SK-N-SH treated with all-trans-retinoic acid at 6 μM for 48 hours (cell line): ENCODE measurements at regions not wholly inside any gene's neighbourhood (a gene's known extent, or its start where the extent isn't known, plus 50 kb on each side); places are given as distances from the start of the nearest gene placed in this dataset.
"Not testable (repeated sequence)": the region's sequence is repeated elsewhere in the genome, so short reads cannot be mapped to it uniquely, and the experiment has no call there.

Source experiments
- ATAC-seq: fragments of 200-7000 bp; cut with Tn5 transposase; 3 replicates; pipeline ENCODE4 v1.9.1; 2020; ENCODE audit warnings: mild to moderate bottlenecking, moderate library complexity
- ARNTL ChIP-seq: fragments of 450-650 bp; formaldehyde crosslinking; IDR thresholded peaks from 2 replicates; pipeline ENCODE4 v1.5.0; 2020; ENCODE audit warnings: low read depth, mild to moderate bottlenecking, moderate library complexity, borderline replicate concordance
- BACH2 ChIP-seq: fragments of 250-450 bp; sonication (Bioruptor Pico); IDR thresholded peaks from 2 replicates; pipeline ENCODE4 v1.9.0; 2021; ENCODE audit warnings: mild to moderate bottlenecking, borderline replicate concordance
- CREB5 ChIP-seq: fragments of 250-450 bp; sonication (Bioruptor Pico); IDR thresholded peaks from 2 replicates; pipeline ENCODE4 v1.5.1; 2020; ENCODE audit warnings: low read depth, mild to moderate bottlenecking, moderate library complexity
- CSDC2 ChIP-seq: fragments of 250-450 bp; sonication (Bioruptor Pico); IDR thresholded peaks from 2 replicates; pipeline ENCODE4 v1.5.0; 2020; ENCODE audit warnings: mild to moderate bottlenecking, moderate library complexity
- CSRNP3 ChIP-seq: fragments of 250-450 bp; sonication (Bioruptor Pico); IDR thresholded peaks from 2 replicates; pipeline ENCODE4 v1.5.1; 2021; ENCODE audit warnings: mild to moderate bottlenecking, moderate library complexity
- ESRRG ChIP-seq: fragments of 250-450 bp; sonication (Bioruptor Pico); IDR thresholded peaks from 2 replicates; pipeline ENCODE4 v1.6.1; 2021; ENCODE audit warnings: mild to moderate bottlenecking
- GLIS3 ChIP-seq: fragments of 250-450 bp; sonication (Bioruptor Pico); IDR thresholded peaks from 2 replicates; pipeline ENCODE4 v1.5.0; 2020; ENCODE audit warnings: mild to moderate bottlenecking, moderate library complexity
- ISL1 ChIP-seq: fragments of 250-450 bp; sonication (Bioruptor Pico); IDR thresholded peaks from 2 replicates; pipeline ENCODE4 v2.1.2; 2022; ENCODE audit warnings: mild to moderate bottlenecking, moderate library complexity
- OSR1 ChIP-seq: fragments of 250-450 bp; sonication (Bioruptor Pico); IDR thresholded peaks from 2 replicates; pipeline ENCODE4 v1.8.0; 2022; ENCODE audit warnings: moderate library complexity, mild to moderate bottlenecking, inconsistent platforms
- PPARA ChIP-seq: fragments of 250-450 bp; sonication (Bioruptor Pico); IDR thresholded peaks from 2 replicates; pipeline ENCODE4 v1.5.0; 2020; ENCODE audit warnings: mild to moderate bottlenecking, borderline replicate concordance
- RARB ChIP-seq: fragments of 250-450 bp; sonication (Bioruptor Pico); IDR thresholded peaks from 2 replicates; pipeline ENCODE4 v1.8.0; 2021; ENCODE audit warnings: mild to moderate bottlenecking, moderate library complexity
- SNAI2 ChIP-seq: fragments of 250-450 bp; sonication (Bioruptor Pico); IDR thresholded peaks from 2 replicates; pipeline ENCODE4 v1.5.0; 2020; ENCODE audit warnings: mild to moderate bottlenecking, moderate library complexity
- TCF4 ChIP-seq: fragments of 250-450 bp; sonication (Bioruptor Pico); IDR thresholded peaks from 2 replicates; pipeline ENCODE4 v1.8.0; 2021; ENCODE audit warnings: mild to moderate bottlenecking, moderate library complexity, borderline replicate concordance
- TOX ChIP-seq: fragments of 250-450 bp; sonication (Bioruptor Pico); IDR thresholded peaks from 2 replicates; pipeline ENCODE4 v1.8.0; 2021; ENCODE audit warnings: mild to moderate bottlenecking, moderate library complexity, borderline replicate concordance
- ZFP3 ChIP-seq: fragments of 250-450 bp; sonication (Bioruptor Pico); IDR thresholded peaks from 2 replicates; pipeline ENCODE4 v1.5.0; 2020; ENCODE audit warnings: mild to moderate bottlenecking, moderate library complexity
- ZFP30 ChIP-seq: fragments of 450-650 bp; formaldehyde crosslinking; IDR thresholded peaks from 2 replicates; pipeline ENCODE4 v1.5.0; 2022; ENCODE audit warnings: mild to moderate bottlenecking, moderate library complexity
- ZNF565 ChIP-seq: fragments of 450-650 bp; formaldehyde crosslinking; conservative IDR thresholded peaks from 2 replicates; pipeline ENCODE4 v1.5.0; 2020; ENCODE audit warnings: low read depth, mild to moderate bottlenecking, moderate library complexity
- ZNF70 ChIP-seq: fragments of 450-650 bp; formaldehyde crosslinking; IDR thresholded peaks from 2 replicates; pipeline ENCODE4 v1.5.0; 2020; ENCODE audit warnings: mild to moderate bottlenecking, moderate library complexity
- ZNF8 ChIP-seq: fragments of 450-650 bp; formaldehyde crosslinking; IDR thresholded peaks from 2 replicates; pipeline ENCODE4 v1.5.0; 2020; ENCODE audit warnings: mild to moderate bottlenecking, moderate library complexity
- TF ChIP-seq, protein P1 (sequence below): fragments of 250-450 bp; sonication (Bioruptor Pico); IDR thresholded peaks from 2 replicates; pipeline ENCODE4 v1.5.0; 2020; ENCODE audit warnings: mild to moderate bottlenecking, moderate library complexity
- TF ChIP-seq, protein P2 (sequence below): fragments of 250-450 bp; sonication (Bioruptor Pico); IDR thresholded peaks from 2 replicates; pipeline ENCODE4 v1.8.0; 2021; ENCODE audit warnings: low read depth, mild to moderate bottlenecking, moderate library complexity, borderline replicate concordance

GRCh38 chr19:34085336-34085735, 87.0 kb upstream of the LSM14A start:
- no peak for ATAC-seq
- TF ChIP-seq TCF4 (CRISPR knock-in tag) (no peak), SNAI2 (CRISPR knock-in tag) (no peak)
- TF ChIP-seq, all 23 proteins: peak for 0

- no peak for ATAC-seq
- no peak for TF ChIP-seq CSRNP3 (CRISPR knock-in tag)
- TF ChIP-seq TCF4 (CRISPR knock-in tag) = no peak
- TF ChIP-seq ZNF70 = no peak
These were observed 84.0 kb upstream of the LSM14A start for GRCh38 chr19:34088292-34088691.

DNA sequence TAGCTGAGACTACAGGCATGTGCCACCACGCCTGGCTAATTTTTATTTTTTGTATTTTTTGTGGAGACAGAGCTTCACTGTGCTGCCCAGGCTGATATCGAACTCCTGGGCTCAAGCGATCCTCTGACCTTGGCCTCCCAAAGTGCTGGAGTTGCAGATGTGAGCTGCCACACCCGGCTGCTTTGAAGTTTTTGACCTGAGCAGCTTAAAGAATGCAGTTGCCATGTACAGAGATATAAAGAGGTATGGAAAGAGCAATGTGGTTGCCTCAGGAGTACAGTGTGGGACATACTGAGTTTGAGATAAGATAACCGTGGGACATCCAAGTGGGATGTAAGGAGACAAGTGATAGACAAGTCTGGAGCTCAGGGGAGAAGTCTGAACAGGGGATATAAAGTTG, 82.7 kb upstream of the LSM14A start:
- no peak for ATAC-seq
- TF ChIP-seq ESRRG (no peak), TCF4 (CRISPR knock-in tag) (no peak), ZNF70 (no peak), CSDC2 (CRISPR knock-in tag) (no peak), ISL1 (CRISPR knock-in tag) (no peak), ZNF565 (no peak), ARNTL (no peak), PPARA (CRISPR knock-in tag) (no peak), BACH2 (no peak), ZNF8 (CRISPR knock-in tag) (no peak), ZFP30 (no peak), OSR1 (CRISPR knock-in tag) (no peak), TOX (CRISPR knock-in tag) (no peak), CSRNP3 (CRISPR knock-in tag) (no peak), ZFP3 (CRISPR knock-in tag) (no peak)

GRCh38 chr19:34094960-34095359, 77.3 kb upstream of the LSM14A start:
- ATAC-seq = no peak
- no peak for TF ChIP-seq CSDC2 (CRISPR knock-in tag)

DNA sequence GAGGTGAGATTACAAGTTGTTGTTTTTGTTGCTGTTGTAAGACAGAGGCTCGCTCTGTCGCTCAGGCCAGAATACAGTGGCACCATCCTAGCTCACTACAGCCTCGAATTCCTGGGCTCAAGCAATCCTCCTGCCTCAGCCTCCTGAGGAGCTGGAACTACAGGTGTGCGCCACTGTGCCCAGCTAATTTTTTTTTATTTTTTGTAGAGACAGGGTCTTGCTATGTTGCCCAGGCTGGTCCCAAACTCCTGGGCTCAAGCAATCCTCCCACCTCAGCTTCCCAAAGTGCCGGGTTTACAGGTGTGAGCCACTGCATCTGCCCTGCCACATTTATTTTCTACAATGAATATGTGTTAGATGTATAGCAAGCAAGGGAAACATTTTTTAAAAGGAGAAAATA, 76.9 kb upstream of the LSM14A start:
- not testable (repeated sequence) for ATAC-seq

GRCh38 chr19:34096020-34096915, 76.0 kb upstream of the LSM14A start:
- peak; percentile 69 for ATAC-seq
- no peak for TF ChIP-seq BACH2
- no peak for TF ChIP-seq TCF4 (CRISPR knock-in tag)
- no peak for TF ChIP-seq ZNF8 (CRISPR knock-in tag)
- no peak for TF ChIP-seq PPARA (CRISPR knock-in tag)
- TF ChIP-seq ARNTL = no peak
- no peak for TF ChIP-seq SNAI2 (CRISPR knock-in tag)
- TF ChIP-seq ISL1 (CRISPR knock-in tag) = no peak
- no peak for TF ChIP-seq ESRRG
- TF ChIP-seq RARB (CRISPR knock-in tag) = no peak
- no peak for TF ChIP-seq CSDC2 (CRISPR knock-in tag)
- TF ChIP-seq TOX (CRISPR knock-in tag) = no peak
- TF ChIP-seq ZNF70 = no peak
- TF ChIP-seq, protein P1, sequence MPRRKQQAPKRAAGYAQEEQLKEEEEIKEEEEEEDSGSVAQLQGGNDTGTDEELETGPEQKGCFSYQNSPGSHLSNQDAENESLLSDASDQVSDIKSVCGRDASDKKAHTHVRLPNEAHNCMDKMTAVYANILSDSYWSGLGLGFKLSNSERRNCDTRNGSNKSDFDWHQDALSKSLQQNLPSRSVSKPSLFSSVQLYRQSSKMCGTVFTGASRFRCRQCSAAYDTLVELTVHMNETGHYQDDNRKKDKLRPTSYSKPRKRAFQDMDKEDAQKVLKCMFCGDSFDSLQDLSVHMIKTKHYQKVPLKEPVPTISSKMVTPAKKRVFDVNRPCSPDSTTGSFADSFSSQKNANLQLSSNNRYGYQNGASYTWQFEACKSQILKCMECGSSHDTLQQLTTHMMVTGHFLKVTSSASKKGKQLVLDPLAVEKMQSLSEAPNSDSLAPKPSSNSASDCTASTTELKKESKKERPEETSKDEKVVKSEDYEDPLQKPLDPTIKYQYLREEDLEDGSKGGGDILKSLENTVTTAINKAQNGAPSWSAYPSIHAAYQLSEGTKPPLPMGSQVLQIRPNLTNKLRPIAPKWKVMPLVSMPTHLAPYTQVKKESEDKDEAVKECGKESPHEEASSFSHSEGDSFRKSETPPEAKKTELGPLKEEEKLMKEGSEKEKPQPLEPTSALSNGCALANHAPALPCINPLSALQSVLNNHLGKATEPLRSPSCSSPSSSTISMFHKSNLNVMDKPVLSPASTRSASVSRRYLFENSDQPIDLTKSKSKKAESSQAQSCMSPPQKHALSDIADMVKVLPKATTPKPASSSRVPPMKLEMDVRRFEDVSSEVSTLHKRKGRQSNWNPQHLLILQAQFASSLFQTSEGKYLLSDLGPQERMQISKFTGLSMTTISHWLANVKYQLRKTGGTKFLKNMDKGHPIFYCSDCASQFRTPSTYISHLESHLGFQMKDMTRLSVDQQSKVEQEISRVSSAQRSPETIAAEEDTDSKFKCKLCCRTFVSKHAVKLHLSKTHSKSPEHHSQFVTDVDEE = no peak
- no peak for TF ChIP-seq OSR1 (CRISPR knock-in tag)
- TF ChIP-seq CREB5 (CRISPR knock-in tag) = no peak
- TF ChIP-seq, protein P2, sequence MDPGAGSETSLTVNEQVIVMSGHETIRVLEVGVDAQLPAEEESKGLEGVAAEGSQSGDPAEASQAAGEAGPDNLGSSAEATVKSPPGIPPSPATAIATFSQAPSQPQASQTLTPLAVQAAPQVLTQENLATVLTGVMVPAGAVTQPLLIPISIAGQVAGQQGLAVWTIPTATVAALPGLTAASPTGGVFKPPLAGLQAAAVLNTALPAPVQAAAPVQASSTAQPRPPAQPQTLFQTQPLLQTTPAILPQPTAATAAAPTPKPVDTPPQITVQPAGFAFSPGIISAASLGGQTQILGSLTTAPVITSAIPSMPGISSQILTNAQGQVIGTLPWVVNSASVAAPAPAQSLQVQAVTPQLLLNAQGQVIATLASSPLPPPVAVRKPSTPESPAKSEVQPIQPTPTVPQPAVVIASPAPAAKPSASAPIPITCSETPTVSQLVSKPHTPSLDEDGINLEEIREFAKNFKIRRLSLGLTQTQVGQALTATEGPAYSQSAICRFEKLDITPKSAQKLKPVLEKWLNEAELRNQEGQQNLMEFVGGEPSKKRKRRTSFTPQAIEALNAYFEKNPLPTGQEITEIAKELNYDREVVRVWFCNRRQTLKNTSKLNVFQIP (CRISPR knock-in tag) = no peak
- no peak for TF ChIP-seq CSRNP3 (CRISPR knock-in tag)
- no peak for TF ChIP-seq ZFP30
- TF ChIP-seq GLIS3 (CRISPR knock-in tag) = no peak
